H1 (cell line): ENCODE measurements at regions not wholly inside any gene's neighbourhood (a gene's known extent, or its start where the extent isn't known, plus 50 kb on each side); places are given as distances from the start of the nearest gene placed in this dataset.

Experiments
- CTCF ChIA-PET: fragments of 300-600 bp; sonication (Branson Sonifier 250); formaldehyde crosslinking; loops from one replicate; lab custom pipeline; 2021; ENCODE audit not compliant: partially characterized antibody; lab: Charles Lee
- POLR2A ChIA-PET: fragments of 300-600 bp; sonication (Branson Sonifier 250); formaldehyde crosslinking; loops from one replicate; lab custom pipeline; 2021; ENCODE audit warnings: inconsistent platforms; ENCODE audit not compliant: partially characterized antibody; lab: Charles Lee
- DNase-seq, 2 experiments: peaks; one replicate each; pipeline versions ENCODE4 v3.0.0 to v3.0.0-alpha.2; 2010 to 2022; ENCODE audit warnings: low spot score in 2 of 2, low read depth in 1 of 2, mixed read lengths in 1 of 2
- FAIRE-seq: peaks from 2 replicates; lab custom pipeline; 2011; peaks lifted over from hg19 to GRCh38; lab: Jason Lieb, UNC
- H2AFZ ChIP-seq: 2 replicates; pipeline ENCODE4 v1.8.1; 2012; ENCODE audit warnings: low read length, inconsistent platforms
- H2AK5ac ChIP-seq: 2 replicates; pipeline ENCODE4 v1.6.1; 2013; ENCODE audit warnings: low read depth, low read length
- H2BK120ac ChIP-seq: replicated peaks from 2 replicates; pipeline ENCODE3; 2013; ENCODE audit warnings: low read depth, low read length, inconsistent platforms
- H2BK12ac ChIP-seq: 2 replicates; pipeline ENCODE4 v1.6.1; 2013; ENCODE audit warnings: low read depth, low read length
- H2BK15ac ChIP-seq: 2 replicates; pipeline ENCODE4 v1.6.1; 2013; ENCODE audit warnings: low read length
- H2BK20ac ChIP-seq: 2 replicates; pipeline ENCODE4 v1.6.1; 2013; ENCODE audit warnings: low read length
- H2BK5ac ChIP-seq: 2 replicates; pipeline ENCODE4 v1.6.1; 2013; ENCODE audit warnings: low read depth, low read length
- H3K14ac ChIP-seq: 2 replicates; pipeline ENCODE4 v1.6.1; 2013; ENCODE audit warnings: inconsistent platforms; ENCODE audit not compliant: insufficient read length
- H3K18ac ChIP-seq: 2 replicates; pipeline ENCODE4 v1.6.1; 2013; ENCODE audit warnings: low read length; ENCODE audit errors: extremely low read depth
- H3K23ac ChIP-seq: 2 replicates; pipeline ENCODE4 v1.6.1; 2013; ENCODE audit warnings: inconsistent platforms; ENCODE audit not compliant: insufficient read length
- H3K23me2 ChIP-seq: 2 replicates; pipeline ENCODE4 v1.6.1; 2013; ENCODE audit warnings: low read depth, low read length
- H3K27ac ChIP-seq: 2 replicates; pipeline ENCODE4 v1.6.1; 2011; ENCODE audit warnings: low read depth, low read length, inconsistent platforms
- H3K27me3 ChIP-seq, 4 experiments: replicated peaks in 1 of 4; 1 replicate in 1 of 4; 2 replicates in 3 of 4; pipeline versions ENCODE4 v1.6.1 to v1.8.1; 2011 to 2013; ENCODE audit warnings: low read length in 3 of 4, mild to moderate bottlenecking in 3 of 4, inconsistent platforms in 2 of 4, mixed read lengths in 2 of 4, moderate library complexity in 1 of 4; ENCODE audit not compliant: control insufficient read depth in 3 of 4, insufficient read depth in 3 of 4; ENCODE audit errors: extremely low read depth in 1 of 4
- H3K36me3 ChIP-seq, 4 experiments: 2 replicates each; pipeline versions ENCODE4 v1.6.1 to v1.8.1; 2011 to 2013; ENCODE audit warnings: mild to moderate bottlenecking in 4 of 4, low read length in 3 of 4, moderate library complexity in 2 of 4, control low read depth in 1 of 4, inconsistent platforms in 1 of 4; ENCODE audit not compliant: insufficient read depth in 4 of 4, control insufficient read depth in 2 of 4
- H3K4ac ChIP-seq: replicated peaks from 2 replicates; pipeline ENCODE3; 2013; ENCODE audit warnings: low read length, low read depth, mixed read lengths, inconsistent platforms; ENCODE audit not compliant: insufficient read length
- H3K4me1 ChIP-seq, 4 experiments: replicated peaks in 1 of 4; 1 replicate in 1 of 4; 2 replicates in 3 of 4; pipeline versions ENCODE4 v1.6.1 to v1.8.1; 2011 to 2013; ENCODE audit warnings: low read length in 3 of 4, inconsistent platforms in 2 of 4, mixed read lengths in 1 of 4; ENCODE audit not compliant: insufficient read depth in 4 of 4, control insufficient read depth in 3 of 4
- H3K4me2 ChIP-seq, 2 experiments: 2 replicates each; pipeline versions ENCODE4 v1.6.1 to v1.8.1; 2011 to 2013; ENCODE audit warnings: low read depth in 2 of 2, low read length in 2 of 2, control low read depth in 1 of 2, inconsistent platforms in 1 of 2, mild to moderate bottlenecking in 1 of 2; ENCODE audit not compliant: insufficient read depth in 1 of 2
- H3K4me3 ChIP-seq, 4 experiments: fragments of 200-600, 300-600 bp in 1 of 4; sonication (generic), shearing (Covaris generic), sonication (Bioruptor Twin) in 1 of 4; 2 replicates each; pipeline versions ENCODE4 v1.5.1 to v1.8.1; 2011 to 2016; ENCODE audit warnings: low read length in 4 of 4, low read depth in 3 of 4, control low read depth in 2 of 4, inconsistent platforms in 2 of 4, mild to moderate bottlenecking in 2 of 4, mixed read lengths in 1 of 4, moderate library complexity in 1 of 4; ENCODE audit not compliant: insufficient read depth in 2 of 4; ENCODE audit errors: extremely low read depth in 1 of 4
- H3K56ac ChIP-seq: replicated peaks from 2 replicates; pipeline ENCODE3; 2013; ENCODE audit warnings: low read depth, mild to moderate bottlenecking, mixed read lengths, low read length, inconsistent platforms; ENCODE audit not compliant: insufficient read length
- H3K79me1 ChIP-seq: 2 replicates; pipeline ENCODE4 v1.6.1; 2013; ENCODE audit warnings: low read depth, low read length, control low read depth
- H3K79me2 ChIP-seq, 2 experiments: 2 replicates each; pipeline versions ENCODE4 v1.6.1 to v1.8.1; 2012 to 2013; ENCODE audit warnings: low read length in 2 of 2, mild to moderate bottlenecking in 2 of 2, inconsistent platforms in 1 of 2; ENCODE audit not compliant: insufficient read depth in 2 of 2, control insufficient read depth in 1 of 2
- H3K9ac ChIP-seq, 4 experiments: replicated peaks in 1 of 4; 1 replicate in 1 of 4; 2 replicates in 3 of 4; pipeline versions ENCODE4 v1.6.1 to v1.8.1; 2011 to 2013; ENCODE audit warnings: low read depth in 3 of 4, low read length in 3 of 4, control low read depth in 2 of 4, mild to moderate bottlenecking in 2 of 4, moderate library complexity in 2 of 4, inconsistent platforms in 1 of 4; ENCODE audit errors: extremely low read depth in 1 of 4
- H3K9me3 ChIP-seq, 2 experiments: 2 replicates each; pipeline versions ENCODE4 v1.6.1 to v1.8.1; 2012 to 2013; ENCODE audit warnings: mild to moderate bottlenecking in 2 of 2, moderate library complexity in 2 of 2, control low read depth in 1 of 2, inconsistent platforms in 1 of 2, low read depth in 1 of 2, low read length in 1 of 2, mixed read lengths in 1 of 2; ENCODE audit not compliant: insufficient read depth in 2 of 2
- H4K20me1 ChIP-seq, 2 experiments: replicated peaks in 1 of 2; 2 replicates each; pipeline versions ENCODE3 to v1.8.1; 2011 to 2013; ENCODE audit warnings: inconsistent platforms in 2 of 2, low read length in 2 of 2, mild to moderate bottlenecking in 1 of 2; ENCODE audit not compliant: insufficient read depth in 2 of 2, control insufficient read depth in 1 of 2
- H4K5ac ChIP-seq: 2 replicates; pipeline ENCODE4 v1.6.1; 2013; ENCODE audit warnings: low read length, low read depth, mixed read lengths, inconsistent platforms; ENCODE audit not compliant: insufficient read length
- H4K8ac ChIP-seq: 2 replicates; pipeline ENCODE4 v1.8.0; 2013; ENCODE audit warnings: mild to moderate bottlenecking, moderate library complexity, low read length, inconsistent platforms; ENCODE audit not compliant: insufficient read depth; ENCODE audit errors: extremely low read depth
- H4K91ac ChIP-seq: replicated peaks from 2 replicates; pipeline ENCODE3; 2013; ENCODE audit warnings: low read length, mixed read lengths, inconsistent platforms; ENCODE audit not compliant: insufficient read length
- BCL11A ChIP-seq, 2 experiments: IDR thresholded peaks; one replicate each; pipeline ENCODE4 v1.6.1; 2011; ENCODE audit warnings: low read depth in 2 of 2, low read length in 2 of 2, mild to moderate bottlenecking in 2 of 2
- CBX5 ChIP-seq: fragments of 300-800, 300-1000 bp; sonication (generic); IDR thresholded peaks from 2 replicates; pipeline ENCODE4 v1.7.1; 2016; ENCODE audit warnings: antibody characterized with exemption, low read length, low read depth
- EZH2 ChIP-seq: fragments of 200-600 bp; sonication (generic); IDR thresholded peaks from 2 replicates; pipeline ENCODE4 v1.7.1; 2012; ENCODE audit warnings: low read depth, mild to moderate bottlenecking, moderate library complexity, low read length, inconsistent platforms; ENCODE audit not compliant: severe bottlenecking
- GTF2F1 ChIP-seq: IDR thresholded peaks from 2 replicates; pipeline ENCODE4 v1.6.1; 2012; ENCODE audit warnings: low read depth, low read length, improper control_type of control experiment, borderline replicate concordance
- KDM5A ChIP-seq: fragments of 200-600 bp; IDR thresholded peaks from 2 replicates; pipeline ENCODE4 v1.7.1; 2012; ENCODE audit warnings: mild to moderate bottlenecking, low read length, inconsistent platforms, mixed read lengths
- RNF2 ChIP-seq: fragments of 200-900, 300-1000 bp; sonication (generic); IDR thresholded peaks from 2 replicates; pipeline ENCODE4 v1.7.1; 2016; ENCODE audit warnings: borderline replicate concordance, low read depth, mild to moderate bottlenecking, antibody characterized with exemption, low read length; ENCODE audit not compliant: poor library complexity, severe bottlenecking; ENCODE audit errors: missing control alignments
- RXRA ChIP-seq: IDR thresholded peaks from 2 replicates; pipeline ENCODE4 v1.6.1; 2011; ENCODE audit warnings: low read depth, mild to moderate bottlenecking, low read length, moderate library complexity; ENCODE audit not compliant: insufficient read depth
- SAP30 ChIP-seq: fragments of 300-600 bp; sonication (generic); IDR thresholded peaks from 2 replicates; pipeline ENCODE4 v1.7.1; 2012; ENCODE audit warnings: low read length, moderate library complexity, mild to moderate bottlenecking, inconsistent platforms; ENCODE audit not compliant: insufficient read depth, insufficient replicate concordance
- SIN3A ChIP-seq, 2 experiments: IDR thresholded peaks in 1 of 2; conservative IDR thresholded peaks in 1 of 2; 2 replicates each; pipeline ENCODE4 v1.6.1; 2011 to 2012; ENCODE audit warnings: low read length in 2 of 2, improper control_type of control experiment in 1 of 2, low read depth in 1 of 2, mild to moderate bottlenecking in 1 of 2
- SIX5 ChIP-seq: IDR thresholded peaks from 2 replicates; pipeline ENCODE4 v1.6.1; 2011; ENCODE audit warnings: mild to moderate bottlenecking, low read depth, low read length
- SP2 ChIP-seq: IDR thresholded peaks from 2 replicates; pipeline ENCODE4 v1.6.1; 2012; ENCODE audit warnings: mild to moderate bottlenecking, low read length, inconsistent platforms
- SRF ChIP-seq: IDR thresholded peaks from 2 replicates; pipeline ENCODE4 v1.6.1; 2011; ENCODE audit warnings: mild to moderate bottlenecking, low read depth, low read length, moderate library complexity
- TAF7 ChIP-seq: optimal IDR thresholded peaks from 2 replicates; pipeline ENCODE3; 2011; ENCODE audit warnings: low read depth, mild to moderate bottlenecking, inconsistent platforms, low read length, moderate library complexity, borderline replicate concordance
- YY1 ChIP-seq: IDR thresholded peaks from 2 replicates; pipeline ENCODE4 v1.6.1; 2011; ENCODE audit warnings: low read depth, mild to moderate bottlenecking, low read length
- ZNF274 ChIP-seq: IDR thresholded peaks from 2 replicates; pipeline ENCODE4 v1.7.0; 2012; ENCODE audit warnings: low read length, borderline replicate concordance; ENCODE audit errors: extremely low read depth
- WGBS, 2 experiments: shearing (Covaris generic) in 1 of 2; methylation state at CpG; one replicate each; pipeline versions ENCODE4 v1.1.6 to v1.1.7; 2013 to 2015; ENCODE audit warnings: low lambda C conversion rate in 2 of 2, mixed read lengths in 2 of 2, inconsistent platforms in 1 of 2, low coverage in 1 of 2, missing lambda C conversion rate in 1 of 2; ENCODE audit not compliant: insufficient replicate concordance in 2 of 2, insufficient coverage in 1 of 2, insufficient read length in 1 of 2; ENCODE audit errors: extremely low coverage in 1 of 2, missing lambda C conversion rate in 1 of 2; 5-methylcytosine and 5-hydroxymethylcytosine counted together

- Histone ChIP-seq H2BK15ac (no peak overlapping the region), H3K9me3 (no peaks in the 10 kb centered on the region), H2BK120ac (no peak overlapping the region), H2AK5ac (no peak overlapping the region), H3K56ac (no peak overlapping the region), H3K18ac (no peak overlapping the region), H3K4me1 (no peaks in the 10 kb centered on the region; a peak in 1 of 7 replicates), H2BK12ac (no peak overlapping the region), H3K23me2 (no peaks in the 10 kb centered on the region), H3K36me3 (no peaks in the 10 kb centered on the region), H3K79me2 (no peaks in the 10 kb centered on the region), H3K27ac (no peak overlapping the region), H3K27me3 (no peaks in the 10 kb centered on the region), H3K79me1 (no peaks in the 10 kb centered on the region), H2AFZ (no peak overlapping the region), H4K5ac (no peak overlapping the region), H4K20me1 (no peaks in the 10 kb centered on the region), H4K91ac (no peak overlapping the region), H2BK5ac (no peak overlapping the region), H4K8ac (no peak overlapping the region), H2BK20ac (no peak overlapping the region), H3K4ac (no peak overlapping the region), H3K4me3 (no peak overlapping the region), H3K4me2 (no peak overlapping the region), H3K9ac (no peak overlapping the region), H3K23ac (no peak overlapping the region), H3K14ac (no peak overlapping the region)
- ChIA-PET CTCF (interaction anchor here (0.7 to 1.5 kb wide), 2 partner anchors 28 to 440 kb away, joined by 3 to 7 read pairs; no protein-coding TSS in a partner anchor), POLR2A (no interaction called here)
- FAIRE-seq, result no peak
- 86% methylated on average over 6 of the region's 6 CpGs; no CpG with 5 or more reads in 1 of the 2 experiments for WGBS, 2 experiments
- no peak for DNase-seq
- TF ChIP-seq SIX5 (no peak), KDM5A (no peak), ZNF274 (no peak), TAF7 (no peak), GTF2F1 (no peak), EZH2 (no peak), SP2 (no peak), RNF2 (no peak), SAP30 (no peak), SRF (no peak), YY1 (no peak), CBX5 (no peak), SIN3A (conservative IDR thresholded peaks at IDR 0.05 in 1 of 2, IDR thresholded peaks at IDR 0.05 in 1 of 2; ENCODE audit: low read depth in 1 of 2, low read length in 2 of 2) (no peak), BCL11A (IDR thresholded peaks at IDR 0.05; ENCODE audit: low read depth in 2 of 2, low read length in 2 of 2) (no peak), RXRA (no peak)
Observed at GRCh38 chr9:85397005-85397404, 344.7 kb downstream of the AGTPBP1 start.
